HL-60 (cell line): ENCODE measurements at regions not wholly inside any gene's neighbourhood (a gene's known extent, or its start where the extent isn't known, plus 50 kb on each side); places are given as distances from the start of the nearest gene placed in this dataset.

Experiments used
- POLR2AphosphoS5 ChIP-seq: IDR thresholded peaks from 2 replicates; pipeline ENCODE4 v1.6.1; 2012; ENCODE audit warnings: low read depth
- TF ChIP-seq, protein P1 (sequence below): IDR thresholded peaks from one replicate; pipeline ENCODE4 v1.5.1; 2011; ENCODE audit warnings: low read length, control low read depth, inconsistent platforms; ENCODE audit not compliant: insufficient read depth
- TF ChIP-seq, protein P2 (sequence below): IDR thresholded peaks from 2 replicates; pipeline ENCODE4 v1.6.1; 2012; ENCODE audit warnings: low read depth; ENCODE audit not compliant: insufficient replicate concordance

DNA sequence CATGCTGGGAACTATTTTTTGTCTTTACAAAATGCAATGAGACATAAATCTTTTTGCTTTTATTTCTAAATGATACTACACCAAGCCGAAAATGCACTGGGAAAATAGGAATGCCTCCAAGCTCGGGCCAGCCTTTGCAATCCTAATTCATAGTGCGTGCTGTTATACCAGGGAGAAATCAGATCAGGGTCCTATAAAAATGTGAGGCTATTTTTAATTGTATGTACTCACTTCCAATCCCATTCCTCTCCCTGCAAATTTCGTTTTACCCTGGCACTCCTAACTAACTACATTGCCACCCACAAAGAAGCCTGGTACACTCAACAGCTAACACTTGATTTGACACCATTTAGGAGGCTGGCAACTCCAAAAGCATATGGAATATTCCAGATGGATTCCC, 350.6 kb upstream of the ZFP64 start:
- TF ChIP-seq POLR2AphosphoS5: no peak
- TF ChIP-seq, protein P1, sequence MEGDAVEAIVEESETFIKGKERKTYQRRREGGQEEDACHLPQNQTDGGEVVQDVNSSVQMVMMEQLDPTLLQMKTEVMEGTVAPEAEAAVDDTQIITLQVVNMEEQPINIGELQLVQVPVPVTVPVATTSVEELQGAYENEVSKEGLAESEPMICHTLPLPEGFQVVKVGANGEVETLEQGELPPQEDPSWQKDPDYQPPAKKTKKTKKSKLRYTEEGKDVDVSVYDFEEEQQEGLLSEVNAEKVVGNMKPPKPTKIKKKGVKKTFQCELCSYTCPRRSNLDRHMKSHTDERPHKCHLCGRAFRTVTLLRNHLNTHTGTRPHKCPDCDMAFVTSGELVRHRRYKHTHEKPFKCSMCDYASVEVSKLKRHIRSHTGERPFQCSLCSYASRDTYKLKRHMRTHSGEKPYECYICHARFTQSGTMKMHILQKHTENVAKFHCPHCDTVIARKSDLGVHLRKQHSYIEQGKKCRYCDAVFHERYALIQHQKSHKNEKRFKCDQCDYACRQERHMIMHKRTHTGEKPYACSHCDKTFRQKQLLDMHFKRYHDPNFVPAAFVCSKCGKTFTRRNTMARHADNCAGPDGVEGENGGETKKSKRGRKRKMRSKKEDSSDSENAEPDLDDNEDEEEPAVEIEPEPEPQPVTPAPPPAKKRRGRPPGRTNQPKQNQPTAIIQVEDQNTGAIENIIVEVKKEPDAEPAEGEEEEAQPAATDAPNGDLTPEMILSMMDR: no peak
- TF ChIP-seq, protein P2, sequence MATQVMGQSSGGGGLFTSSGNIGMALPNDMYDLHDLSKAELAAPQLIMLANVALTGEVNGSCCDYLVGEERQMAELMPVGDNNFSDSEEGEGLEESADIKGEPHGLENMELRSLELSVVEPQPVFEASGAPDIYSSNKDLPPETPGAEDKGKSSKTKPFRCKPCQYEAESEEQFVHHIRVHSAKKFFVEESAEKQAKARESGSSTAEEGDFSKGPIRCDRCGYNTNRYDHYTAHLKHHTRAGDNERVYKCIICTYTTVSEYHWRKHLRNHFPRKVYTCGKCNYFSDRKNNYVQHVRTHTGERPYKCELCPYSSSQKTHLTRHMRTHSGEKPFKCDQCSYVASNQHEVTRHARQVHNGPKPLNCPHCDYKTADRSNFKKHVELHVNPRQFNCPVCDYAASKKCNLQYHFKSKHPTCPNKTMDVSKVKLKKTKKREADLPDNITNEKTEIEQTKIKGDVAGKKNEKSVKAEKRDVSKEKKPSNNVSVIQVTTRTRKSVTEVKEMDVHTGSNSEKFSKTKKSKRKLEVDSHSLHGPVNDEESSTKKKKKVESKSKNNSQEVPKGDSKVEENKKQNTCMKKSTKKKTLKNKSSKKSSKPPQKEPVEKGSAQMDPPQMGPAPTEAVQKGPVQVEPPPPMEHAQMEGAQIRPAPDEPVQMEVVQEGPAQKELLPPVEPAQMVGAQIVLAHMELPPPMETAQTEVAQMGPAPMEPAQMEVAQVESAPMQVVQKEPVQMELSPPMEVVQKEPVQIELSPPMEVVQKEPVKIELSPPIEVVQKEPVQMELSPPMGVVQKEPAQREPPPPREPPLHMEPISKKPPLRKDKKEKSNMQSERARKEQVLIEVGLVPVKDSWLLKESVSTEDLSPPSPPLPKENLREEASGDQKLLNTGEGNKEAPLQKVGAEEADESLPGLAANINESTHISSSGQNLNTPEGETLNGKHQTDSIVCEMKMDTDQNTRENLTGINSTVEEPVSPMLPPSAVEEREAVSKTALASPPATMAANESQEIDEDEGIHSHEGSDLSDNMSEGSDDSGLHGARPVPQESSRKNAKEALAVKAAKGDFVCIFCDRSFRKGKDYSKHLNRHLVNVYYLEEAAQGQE: no peak
